PC-9 (cell line): ENCODE measurements at regions not wholly inside any gene's neighbourhood (a gene's known extent, or its start where the extent isn't known, plus 50 kb on each side); places are given as distances from the start of the nearest gene placed in this dataset.

ENCODE experiments used
- EZH2 ChIP-seq: fragments of 200-600 bp; sonication (generic); IDR thresholded peaks from 2 replicates; pipeline ENCODE4 v1.8.0; 2017; ENCODE audit warnings: antibody characterized with exemption, low read depth
- TF ChIP-seq, protein P1 (sequence below): fragments of 200-600 bp; sonication (generic); conservative IDR thresholded peaks from 2 replicates; pipeline ENCODE4 v1.6.1; 2017; ENCODE audit warnings: mixed run types, antibody characterized with exemption, mild to moderate bottlenecking, moderate library complexity

DNA sequence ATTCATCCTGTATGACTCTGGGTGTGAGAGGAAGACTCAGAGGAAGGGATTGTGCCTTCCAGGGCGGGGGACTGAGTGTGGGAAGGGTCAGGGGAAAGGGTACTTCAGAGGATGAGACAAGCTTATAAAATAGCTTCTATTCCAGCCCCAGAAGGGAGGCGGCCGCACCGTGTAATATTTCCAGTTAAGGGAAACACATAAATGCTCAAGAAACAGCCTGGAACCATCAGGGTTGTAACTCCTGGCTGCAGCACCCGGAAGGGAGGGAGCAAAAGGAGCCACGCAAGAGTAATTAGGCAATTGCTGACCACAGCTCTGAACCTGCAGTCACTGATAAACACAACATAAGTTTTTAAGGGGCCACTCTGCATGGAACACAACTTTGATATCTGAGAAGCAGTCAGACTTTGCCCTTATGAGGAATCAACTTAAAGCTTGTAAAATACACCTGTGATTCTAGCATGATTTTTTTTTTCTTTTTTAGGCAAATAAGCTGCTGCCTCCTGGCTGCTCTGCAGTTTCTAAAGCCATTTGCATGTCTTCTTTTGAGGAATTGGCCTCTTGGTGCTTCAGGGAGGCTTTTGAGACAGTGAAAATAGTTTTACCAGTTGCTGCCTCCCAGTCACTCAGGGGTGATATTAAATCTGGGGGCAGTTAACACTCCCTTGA lies 382.7 kb downstream of the ENC1 start:
- TF ChIP-seq, protein P1, sequence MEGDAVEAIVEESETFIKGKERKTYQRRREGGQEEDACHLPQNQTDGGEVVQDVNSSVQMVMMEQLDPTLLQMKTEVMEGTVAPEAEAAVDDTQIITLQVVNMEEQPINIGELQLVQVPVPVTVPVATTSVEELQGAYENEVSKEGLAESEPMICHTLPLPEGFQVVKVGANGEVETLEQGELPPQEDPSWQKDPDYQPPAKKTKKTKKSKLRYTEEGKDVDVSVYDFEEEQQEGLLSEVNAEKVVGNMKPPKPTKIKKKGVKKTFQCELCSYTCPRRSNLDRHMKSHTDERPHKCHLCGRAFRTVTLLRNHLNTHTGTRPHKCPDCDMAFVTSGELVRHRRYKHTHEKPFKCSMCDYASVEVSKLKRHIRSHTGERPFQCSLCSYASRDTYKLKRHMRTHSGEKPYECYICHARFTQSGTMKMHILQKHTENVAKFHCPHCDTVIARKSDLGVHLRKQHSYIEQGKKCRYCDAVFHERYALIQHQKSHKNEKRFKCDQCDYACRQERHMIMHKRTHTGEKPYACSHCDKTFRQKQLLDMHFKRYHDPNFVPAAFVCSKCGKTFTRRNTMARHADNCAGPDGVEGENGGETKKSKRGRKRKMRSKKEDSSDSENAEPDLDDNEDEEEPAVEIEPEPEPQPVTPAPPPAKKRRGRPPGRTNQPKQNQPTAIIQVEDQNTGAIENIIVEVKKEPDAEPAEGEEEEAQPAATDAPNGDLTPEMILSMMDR, result no peak
- TF ChIP-seq EZH2, result no peak
